Vagina (tissue), 2 donors: ENCODE measurements at regions not wholly inside any gene's neighbourhood (a gene's known extent, or its start where the extent isn't known, plus 50 kb on each side); places are given as distances from the start of the nearest gene placed in this dataset.

ENCODE experiments used
- DNase-seq, 2 donors: peaks; one replicate each; pipeline ENCODE4 v3.0.0-alpha.2; 2017; ENCODE audit errors: extremely low spot score in 2 of 2
- H3K27ac ChIP-seq: fragments of 200-600 bp; sonication (generic); one replicate; pipeline ENCODE4 v1.5.1; 2019
- H3K27me3 ChIP-seq: fragments of 200-600 bp; sonication (generic); one replicate; pipeline ENCODE4 v1.5.1; 2019
- H3K36me3 ChIP-seq, 2 donors: fragments of 200-600 bp; sonication (generic); one replicate each; pipeline ENCODE4 v1.5.1; 2017 to 2019
- H3K4me1 ChIP-seq: fragments of 200-600 bp; sonication (generic); one replicate; pipeline ENCODE4 v1.5.1; 2019
- H3K4me3 ChIP-seq, 2 donors: fragments of 200-600 bp; sonication (generic); 1 replicate in 1 of 2; 2 replicates in 1 of 2; pipeline ENCODE4 v1.5.1; 2016 to 2019
- H3K9me3 ChIP-seq: fragments of 200-600 bp; sonication (generic); one replicate; pipeline ENCODE4 v1.5.1; 2019
- CTCF ChIP-seq, 3 experiments: fragments of 450-650 bp in 2 of 3; fragments of 200-600 bp in 1 of 3; sonication (generic) in 1 of 3; IDR thresholded peaks; one replicate each; pipeline ENCODE4 v1.5.1; 2017 to 2019; ENCODE audit warnings: antibody characterized with exemption in 3 of 3, mild to moderate bottlenecking in 2 of 3, moderate library complexity in 2 of 3
- POLR2A ChIP-seq, 2 donors: fragments of 450-650 bp; IDR thresholded peaks; one replicate each; pipeline ENCODE4 v1.6.1; 2017; ENCODE audit warnings: antibody characterized with exemption in 2 of 2, mild to moderate bottlenecking in 2 of 2, moderate library complexity in 2 of 2
- POLR2AphosphoS5 ChIP-seq, 2 donors: sonication (generic); formaldehyde crosslinking; IDR thresholded peaks; one replicate each; pipeline ENCODE4 v1.9.0; 2017; ENCODE audit warnings: antibody characterized with exemption in 2 of 2, mild to moderate bottlenecking in 2 of 2, low read depth in 1 of 2; ENCODE audit not compliant: insufficient read depth in 1 of 2
- intact Hi-C: fragments of 100-400 bp; cut with DNase I; formaldehyde crosslinking; loops from one replicate; pipeline ENCODE4 v1.15.1; 2023

GRCh38 chr2:4094743-4095142, 391.4 kb downstream of the DCDC2C start:
- no peaks in the 10 kb centered on the region for H3K4me1 ChIP-seq
- H3K27ac ChIP-seq, result no peak overlapping the region
- no peaks in the 10 kb centered on the region for H3K36me3 ChIP-seq
- DNase-seq, result no peak
- no peak overlapping the region for H3K4me3 ChIP-seq
- TF ChIP-seq POLR2AphosphoS5 (IDR thresholded peaks at IDR 0.05; ENCODE audit: insufficient read depth in 1 of 2, low read depth in 1 of 2) (no peak), CTCF (IDR thresholded peaks at IDR 0.05) (no peak), POLR2A (IDR thresholded peaks at IDR 0.05) (no peak)
- intact Hi-C loops, result no loop called here
- no peaks in the 10 kb centered on the region for H3K27me3 ChIP-seq
- H3K9me3 ChIP-seq, result no peaks in the 10 kb centered on the region

- Histone ChIP-seq H3K27me3 (no peaks in the 10 kb centered on the region), H3K4me3 (no peak overlapping the region), H3K9me3 (no peaks in the 10 kb centered on the region), H3K4me1 (no peaks in the 10 kb centered on the region), H3K36me3 (no peaks in the 10 kb centered on the region), H3K27ac (no peak overlapping the region)
- no peak for DNase-seq
- no peak for TF ChIP-seq POLR2AphosphoS5 (IDR thresholded peaks at IDR 0.05; ENCODE audit: insufficient read depth in 1 of 2, low read depth in 1 of 2)
- no peak for TF ChIP-seq POLR2A (IDR thresholded peaks at IDR 0.05)
- no peak for TF ChIP-seq CTCF (IDR thresholded peaks at IDR 0.05)
- intact Hi-C loops, result no loop called here
Measured at GRCh38 chr2:4096978-4097766, 393.8 kb downstream of the DCDC2C start.

- intact Hi-C loops, result no loop called here
- Histone ChIP-seq H3K9me3 (no peaks in the 10 kb centered on the region), H3K36me3 (no peaks in the 10 kb centered on the region), H3K27me3 (no peaks in the 10 kb centered on the region), H3K27ac (no peak overlapping the region), H3K4me3 (no peak overlapping the region), H3K4me1 (no peaks in the 10 kb centered on the region)
- no peak for DNase-seq
- TF ChIP-seq POLR2A (IDR thresholded peaks at IDR 0.05) (no peak), POLR2AphosphoS5 (IDR thresholded peaks at IDR 0.05; ENCODE audit: insufficient read depth in 1 of 2, low read depth in 1 of 2) (no peak), CTCF (IDR thresholded peaks at IDR 0.05) (no peak)
Measured at GRCh38 chr2:4098137-4098536, 394.8 kb downstream of the DCDC2C start.

GRCh38 chr2:4101936-4102335, 398.6 kb downstream of the DCDC2C start:
- no peaks in the 10 kb centered on the region for H3K9me3 ChIP-seq
- H3K4me1 ChIP-seq, result no peaks in the 10 kb centered on the region
- H3K36me3 ChIP-seq, result no peaks in the 10 kb centered on the region
- TF ChIP-seq POLR2A (IDR thresholded peaks at IDR 0.05), result no peak
- TF ChIP-seq CTCF (IDR thresholded peaks at IDR 0.05), result no peak
- TF ChIP-seq POLR2AphosphoS5 (IDR thresholded peaks at IDR 0.05; ENCODE audit: insufficient read depth in 1 of 2, low read depth in 1 of 2), result no peak
- DNase-seq, result no peak
- H3K27ac ChIP-seq, result no peak overlapping the region
- H3K27me3 ChIP-seq, result no peaks in the 10 kb centered on the region
- intact Hi-C loops, result no loop called here
- H3K4me3 ChIP-seq, result no peak overlapping the region

GRCh38 chr2:4107179-4107578, 403.8 kb downstream of the DCDC2C start:
- DNase-seq, result no peak
- intact Hi-C loops, result loop anchor here (5.0 kb wide), 1 partner anchor 330 kb away; no protein-coding TSS in a partner anchor
- H3K27me3 ChIP-seq, result no peaks in the 10 kb centered on the region
- no peaks in the 10 kb centered on the region for H3K4me1 ChIP-seq
- no peak overlapping the region for H3K4me3 ChIP-seq
- no peaks in the 10 kb centered on the region for H3K9me3 ChIP-seq
- H3K27ac ChIP-seq, result no peak overlapping the region
- TF ChIP-seq POLR2AphosphoS5 (IDR thresholded peaks at IDR 0.05; ENCODE audit: insufficient read depth in 1 of 2, low read depth in 1 of 2) (no peak), POLR2A (IDR thresholded peaks at IDR 0.05) (no peak), CTCF (IDR thresholded peaks at IDR 0.05) (no peak)
- no peaks in the 10 kb centered on the region for H3K36me3 ChIP-seq
